ENCODE measurements at regions not wholly inside any gene's neighbourhood (a gene's known extent, or its start where the extent isn't known, plus 50 kb on each side); places are given as distances from the start of the nearest gene placed in this dataset.

DNA sequence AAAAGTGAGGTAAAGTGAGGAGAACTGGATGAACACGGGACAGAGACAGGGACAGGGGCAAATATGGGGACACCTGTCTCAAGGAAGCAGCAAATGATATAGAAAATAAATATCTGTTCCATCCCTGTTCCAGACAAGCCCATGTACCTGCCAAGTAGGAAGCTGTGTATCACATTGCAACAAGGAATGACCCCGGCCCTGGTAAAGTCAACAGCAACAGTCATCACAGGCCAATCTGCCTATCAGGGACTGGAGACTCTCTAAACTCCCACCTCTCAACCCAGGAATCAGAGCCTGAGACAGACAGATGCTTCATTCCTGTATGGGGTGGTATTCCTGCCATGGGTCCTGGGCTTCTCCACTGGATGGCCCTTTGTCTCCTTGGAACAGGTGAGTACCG is 156.6 kb upstream of the PRSS1 start:
- no peak overlapping the region for H3K27ac Mint-ChIP-seq
- no peaks in the 10 kb centered on the region for H3F3A ChIP-seq (replicated peaks; ENCODE audit: low read depth)
- no peak overlapping the region for H3K4me2 ChIP-seq
- ATAC-seq (no peak), DNase-seq (ENCODE audit: low spot score) (no peak)
- H2AFZ ChIP-seq, result no peak overlapping the region
- H3K4me3 Mint-ChIP-seq, result no peak overlapping the region
- TF ChIP-seq NANOG (IDR thresholded peaks at IDR 0.05; ENCODE audit: borderline replicate concordance) (no peak), POLR2AphosphoS5 (IDR thresholded peaks at IDR 0.05; ENCODE audit: low read depth) (no peak), REST (IDR thresholded peaks at IDR 0.05; ENCODE audit: unreplicated experiment) (no peak)
- peaks cover under 1% of the 10 kb centered on the region for H3K27me3 Mint-ChIP-seq (ENCODE audit: insufficient read depth, low read depth, poor library complexity)
- H3K9me3 Mint-ChIP-seq, result no peaks in the 10 kb centered on the region
- no peak overlapping the region for H3K27ac ChIP-seq (ENCODE audit: low read depth)
- H3K4me1 Mint-ChIP-seq, result no peaks in the 10 kb centered on the region
- H3K79me2 ChIP-seq (replicated peaks; ENCODE audit: insufficient read depth), result no peaks in the 10 kb centered on the region
- no peaks in the 10 kb centered on the region for H3K36me3 Mint-ChIP-seq (ENCODE audit: low read depth)
- H4K20me1 ChIP-seq (replicated peaks; ENCODE audit: insufficient read depth), result no peaks in the 10 kb centered on the region
- no peaks in the 10 kb centered on the region for H3K9me2 ChIP-seq (ENCODE audit: insufficient read depth)
- H3K4me1 ChIP-seq (ENCODE audit: insufficient read depth), result no peaks in the 10 kb centered on the region
- no peaks in the 10 kb centered on the region for H3K27me3 ChIP-seq (ENCODE audit: insufficient read depth)
- H3K36me3 ChIP-seq (ENCODE audit: insufficient read depth), result no peaks in the 10 kb centered on the region
- no peak overlapping the region for H3K4me3 ChIP-seq

DNA sequence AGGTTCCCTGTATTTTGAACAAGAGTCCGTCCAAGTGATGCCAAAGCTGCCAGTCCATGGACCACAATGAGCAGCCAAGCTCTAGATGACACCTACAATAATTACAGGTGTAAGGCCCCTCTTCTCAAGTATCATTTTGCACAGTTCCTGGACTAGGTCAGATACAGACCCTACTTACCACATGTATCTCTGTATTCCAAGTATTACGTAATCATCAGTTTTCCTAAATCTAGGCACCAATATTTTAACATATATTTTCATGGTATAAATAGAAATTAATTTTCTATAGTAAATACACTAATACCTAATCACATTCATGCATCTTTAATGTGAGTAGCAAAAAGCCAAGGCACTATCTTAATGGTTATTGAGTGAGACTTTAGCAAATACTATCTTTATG is 157.0 kb upstream of the PRSS1 start:
- Mint-ChIP-seq H3K4me3 (no peak overlapping the region), H3K9me3 (no peaks in the 10 kb centered on the region), H3K36me3 (ENCODE audit: low read depth) (no peaks in the 10 kb centered on the region), H3K27me3 (ENCODE audit: insufficient read depth, low read depth, poor library complexity) (no peaks in the 10 kb centered on the region), H3K27ac (no peak overlapping the region), H3K4me1 (no peaks in the 10 kb centered on the region)
- H2AFZ ChIP-seq, result no peak overlapping the region
- H3K27me3 ChIP-seq (ENCODE audit: insufficient read depth), result no peaks in the 10 kb centered on the region
- H3K9me2 ChIP-seq (ENCODE audit: insufficient read depth), result no peaks in the 10 kb centered on the region
- ATAC-seq (no peak), DNase-seq (ENCODE audit: low spot score) (no peak)
- H3K4me2 ChIP-seq, result no peak overlapping the region
- no peak overlapping the region for H3K27ac ChIP-seq (ENCODE audit: low read depth)
- H4K20me1 ChIP-seq (replicated peaks; ENCODE audit: insufficient read depth), result no peaks in the 10 kb centered on the region
- no peaks in the 10 kb centered on the region for H3K79me2 ChIP-seq (replicated peaks; ENCODE audit: insufficient read depth)
- no peaks in the 10 kb centered on the region for H3K4me1 ChIP-seq (ENCODE audit: insufficient read depth)
- no peak overlapping the region for H3K4me3 ChIP-seq
- no peaks in the 10 kb centered on the region for H3K36me3 ChIP-seq (ENCODE audit: insufficient read depth)
- no peaks in the 10 kb centered on the region for H3F3A ChIP-seq (replicated peaks; ENCODE audit: low read depth)
- TF ChIP-seq STAT1 (IDR thresholded peaks at IDR 0.05; ENCODE audit: unreplicated experiment), result no peak
- TF ChIP-seq POLR2AphosphoS5 (IDR thresholded peaks at IDR 0.05; ENCODE audit: low read depth), result no peak
- no peak for TF ChIP-seq ZNF462 (CRISPR knock-in tag; IDR thresholded peaks at IDR 0.05)
- TF ChIP-seq ETS1 (IDR thresholded peaks at IDR 0.05), result no peak
- TF ChIP-seq NANOG (IDR thresholded peaks at IDR 0.05; ENCODE audit: borderline replicate concordance), result no peak
- no peak for TF ChIP-seq EZH2phosphoT487 (IDR thresholded peaks at IDR 0.05; ENCODE audit: unreplicated experiment)
- no peak for TF ChIP-seq JUNB (IDR thresholded peaks at IDR 0.05; ENCODE audit: unreplicated experiment)
- TF ChIP-seq ZNF331 (CRISPR knock-in tag; IDR thresholded peaks at IDR 0.05; ENCODE audit: low read depth), result no peak
- no peak for TF ChIP-seq EZH2 (IDR thresholded peaks at IDR 0.05; ENCODE audit: low read depth, unreplicated experiment)
- no peak for TF ChIP-seq ZNF114 (CRISPR knock-in tag; IDR thresholded peaks at IDR 0.05)

All from GM23338 (cell line).